ENCODE measurements at regions not wholly inside any gene's neighbourhood (a gene's known extent, or its start where the extent isn't known, plus 50 kb on each side); places are given as distances from the start of the nearest gene placed in this dataset.

- peak in 1 of 2 donors; percentile 32 for DNase-seq (ENCODE audit: low spot score in 2 of 2)
- Histone ChIP-seq H3K27ac (no peak overlapping the region), H3K27me3 (no peaks in the 10 kb centered on the region), H3K36me3 (no peaks in the 10 kb centered on the region), H3K9me3 (no peaks in the 10 kb centered on the region), H3K4me3 (no peak overlapping the region), H3K4me1 (peaks cover 0 to 13% (median 0%) of the 10 kb centered on the region in 4 donors)
- TF ChIP-seq EP300 (IDR thresholded peaks at IDR 0.05) (no peak), CTCF (IDR thresholded peaks at IDR 0.05) (no peak), POLR2A (IDR thresholded peaks at IDR 0.05) (no peak)
Observed at GRCh38 chr7:49631071-49631815, 142.2 kb upstream of the VWC2 start.

- Histone ChIP-seq H3K27ac (no peak overlapping the region), H3K4me1 (peaks cover 0 to 13% (median 0%) of the 10 kb centered on the region in 4 donors), H3K27me3 (no peaks in the 10 kb centered on the region), H3K4me3 (no peak overlapping the region), H3K9me3 (no peaks in the 10 kb centered on the region), H3K36me3 (no peaks in the 10 kb centered on the region)
- DNase-seq (ENCODE audit: low spot score in 2 of 2) = no peak
- TF ChIP-seq POLR2A (IDR thresholded peaks at IDR 0.05) (no peak), EP300 (IDR thresholded peaks at IDR 0.05) (no peak)
- 61 to 62% methylated on average over 7 of the region's 8 CpGs for WGBS, 2 donors
Observed at GRCh38 chr7:49631960-49632359, 141.5 kb upstream of the VWC2 start.

DNA sequence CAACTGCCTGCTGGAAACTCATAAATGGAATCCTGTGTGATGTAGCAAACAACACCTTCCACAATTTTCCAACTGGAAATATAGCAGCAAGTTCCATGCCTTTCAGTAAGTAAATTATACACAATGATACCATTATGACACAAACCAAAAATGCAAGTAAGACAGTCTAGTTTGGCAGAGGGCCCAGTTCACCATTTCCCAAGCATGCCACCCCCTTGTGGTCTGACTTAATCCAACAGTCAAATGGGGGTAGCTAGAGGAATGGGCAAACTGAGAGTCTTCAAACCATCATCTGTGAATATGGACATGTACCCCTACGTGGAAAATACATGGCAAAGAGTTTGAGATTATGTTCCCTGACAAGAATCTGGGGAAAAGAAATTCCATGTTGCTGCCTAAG, 137.6 kb upstream of the VWC2 start:
- Histone ChIP-seq H3K27me3 (no peaks in the 10 kb centered on the region), H3K4me1 (peaks cover 0 to 13% (median 0%) of the 10 kb centered on the region in 4 donors), H3K9me3 (no peaks in the 10 kb centered on the region), H3K4me3 (no peak overlapping the region), H3K27ac (no peak overlapping the region), H3K36me3 (no peaks in the 10 kb centered on the region)
- WGBS, 2 donors = 74 to 81% methylated on average over 1 of the region's 1 CpG
- TF ChIP-seq POLR2A (IDR thresholded peaks at IDR 0.05) (no peak), EP300 (IDR thresholded peaks at IDR 0.05) (no peak), CTCF (IDR thresholded peaks at IDR 0.05) (no peak)
- no peak for DNase-seq (ENCODE audit: low spot score in 2 of 2)

- Histone ChIP-seq H3K27me3 (no peaks in the 10 kb centered on the region), H3K4me1 (peaks cover 0 to 9% (median 0%) of the 10 kb centered on the region in 4 donors), H3K4me3 (no peak overlapping the region), H3K36me3 (no peaks in the 10 kb centered on the region), H3K27ac (no peak overlapping the region), H3K9me3 (no peaks in the 10 kb centered on the region)
- TF ChIP-seq POLR2A (IDR thresholded peaks at IDR 0.05) = no peak
- no peak for TF ChIP-seq EP300 (IDR thresholded peaks at IDR 0.05)
- TF ChIP-seq CTCF (IDR thresholded peaks at IDR 0.05) = no peak
- DNase-seq (ENCODE audit: low spot score in 2 of 2) = no peak
- 87 to 91% methylated on average over 3 of the region's 3 CpGs for WGBS, 2 donors
Observed at GRCh38 chr7:49636400-49636799, 137.0 kb upstream of the VWC2 start.

DNA sequence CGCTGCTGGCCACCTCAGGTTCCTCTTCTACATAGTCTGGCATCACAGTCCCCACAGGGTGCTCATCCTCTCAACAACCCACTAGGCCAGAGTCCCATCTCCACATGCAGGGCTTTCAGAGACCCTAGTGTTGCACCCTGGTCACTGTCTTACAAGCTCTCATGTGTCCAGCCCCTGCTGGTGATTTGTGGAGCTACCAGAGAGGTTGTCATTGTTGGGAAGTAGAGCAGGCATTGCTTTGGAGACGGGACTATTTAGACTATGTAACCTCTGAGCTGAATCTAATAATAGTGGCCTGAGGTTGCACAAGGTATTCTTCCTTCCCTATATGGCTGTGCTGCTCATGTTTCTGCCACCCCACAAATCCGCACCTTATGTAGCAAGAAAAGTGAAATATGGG, 135.3 kb upstream of the VWC2 start:
- no peaks in the 10 kb centered on the region for H3K9me3 ChIP-seq
- DNase-seq (ENCODE audit: low spot score in 2 of 2) = no peak
- H3K27ac ChIP-seq = no peak overlapping the region
- no peak for TF ChIP-seq CTCF (IDR thresholded peaks at IDR 0.05)
- TF ChIP-seq POLR2A (IDR thresholded peaks at IDR 0.05) = no peak
- no peak for TF ChIP-seq EP300 (IDR thresholded peaks at IDR 0.05)
- no peak overlapping the region for H3K4me3 ChIP-seq
- H3K36me3 ChIP-seq = no peaks in the 10 kb centered on the region
- H3K27me3 ChIP-seq = no peaks in the 10 kb centered on the region
- no peaks in the 10 kb centered on the region for H3K4me1 ChIP-seq
- 78 to 91% methylated on average over 3 of the region's 3 CpGs for WGBS, 2 donors
